Stomach (tissue), 4 donors: ENCODE measurements at regions not wholly inside any gene's neighbourhood (a gene's known extent, or its start where the extent isn't known, plus 50 kb on each side); places are given as distances from the start of the nearest gene placed in this dataset.

Experiments
- CTCF ChIP-seq, 7 experiments: fragments of 450-650 bp in 4 of 7; fragments of 200-600 bp in 3 of 7; sonication (generic) in 3 of 7; IDR thresholded peaks; one replicate each; pipeline ENCODE4 v1.5.1; 2016 to 2019; ENCODE audit warnings: antibody characterized with exemption in 7 of 7, control low read depth in 2 of 7, mild to moderate bottlenecking in 1 of 7
- EP300 ChIP-seq: sonication (generic); formaldehyde crosslinking; IDR thresholded peaks from one replicate; pipeline ENCODE4 v1.6.1; 2017; ENCODE audit warnings: antibody characterized with exemption
- POLR2A ChIP-seq, 4 donors: fragments of 450-650 bp; IDR thresholded peaks; one replicate each; pipeline ENCODE4 v1.6.1; 2016; ENCODE audit warnings: antibody characterized with exemption in 4 of 4, control low read depth in 2 of 4, mild to moderate bottlenecking in 1 of 4, moderate library complexity in 1 of 4
- POLR2AphosphoS5 ChIP-seq, 3 donors: sonication (generic); formaldehyde crosslinking; IDR thresholded peaks; one replicate each; pipeline ENCODE4 v1.6.1; 2016; ENCODE audit warnings: antibody characterized with exemption in 3 of 3

DNA sequence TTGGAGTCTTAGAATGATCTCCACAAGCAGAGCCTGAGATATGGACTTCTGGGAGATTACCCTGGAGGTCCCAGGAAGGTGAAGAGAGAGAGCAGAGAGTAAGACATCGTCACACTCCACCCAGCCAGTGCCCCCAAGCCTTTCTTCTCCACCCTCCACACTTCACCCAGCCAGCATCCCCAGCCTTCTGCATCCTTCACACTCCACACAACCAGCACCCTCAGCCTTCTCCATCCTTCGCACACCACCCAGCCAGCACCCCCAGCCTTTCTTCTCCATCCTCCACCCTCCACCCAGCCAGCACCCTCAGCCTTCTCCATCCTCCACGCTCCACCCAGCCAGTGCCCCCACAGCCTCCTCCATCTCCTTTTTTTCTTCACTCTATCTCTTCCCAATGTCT, 603.9 kb upstream of the B3GAT1 start:
- TF ChIP-seq POLR2A (IDR thresholded peaks at IDR 0.05) (no peak), CTCF (IDR thresholded peaks at IDR 0.05) (no peak), POLR2AphosphoS5 (IDR thresholded peaks at IDR 0.05) (no peak), EP300 (no peak)
